Left cardiac atrium (tissue), 4 donors: ENCODE measurements at regions not wholly inside any gene's neighbourhood (a gene's known extent, or its start where the extent isn't known, plus 50 kb on each side); places are given as distances from the start of the nearest gene placed in this dataset.

ENCODE experiments used
- ATAC-seq, 2 donors: fragments of 200-7000 bp; cut with Tn5 transposase; one replicate each; pipeline ENCODE4 v1.9.1; 2020; ENCODE audit warnings: mild to moderate bottlenecking in 2 of 2, moderate library complexity in 2 of 2
- DNase-seq: peaks from one replicate; pipeline ENCODE4 v3.0.0-alpha.2; 2020
- intact Hi-C, 2 donors: fragments of 100-400 bp; cut with DNase I; formaldehyde crosslinking; loops; one replicate each; pipeline versions ENCODE4 v1.14.1 to v1.15.1; 2022 to 2023
- donor health status: DM: no; HTN: yes; CAD: no.
- donor health status: DM: no; HTN: yes; CAD: no; lungs with severe emphysema.
- donor health status: DM: yes; HTN: yes; CAD: no.
- donor health status: Dilated cardiomyopathy.

DNA sequence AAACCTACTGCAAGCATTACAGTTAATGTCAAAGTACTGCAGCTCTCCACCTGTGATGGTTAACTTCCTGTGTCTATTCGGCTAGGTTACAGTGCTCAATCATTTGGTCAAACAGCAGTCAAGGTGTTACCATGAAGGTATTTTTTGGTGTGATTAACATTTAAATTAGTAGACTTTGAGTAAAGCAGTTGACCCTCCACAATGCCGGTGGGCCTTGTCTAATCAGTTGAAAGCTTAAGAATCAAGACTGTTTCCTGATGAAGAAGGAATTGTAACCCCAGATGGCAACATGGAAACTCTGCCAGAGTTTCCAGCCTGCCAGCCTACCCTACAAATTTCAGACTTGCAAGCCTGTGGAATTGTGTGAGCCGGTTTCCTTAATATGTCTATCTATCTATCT lies 683.9 kb downstream of the BRD1 start:
- ATAC-seq (no peak), DNase-seq (no peak)
- intact Hi-C loops = loop anchor here in 1 of 2 donors (10.0 kb wide), 1 partner anchor 49 kb away; no protein-coding TSS in a partner anchor

DNA sequence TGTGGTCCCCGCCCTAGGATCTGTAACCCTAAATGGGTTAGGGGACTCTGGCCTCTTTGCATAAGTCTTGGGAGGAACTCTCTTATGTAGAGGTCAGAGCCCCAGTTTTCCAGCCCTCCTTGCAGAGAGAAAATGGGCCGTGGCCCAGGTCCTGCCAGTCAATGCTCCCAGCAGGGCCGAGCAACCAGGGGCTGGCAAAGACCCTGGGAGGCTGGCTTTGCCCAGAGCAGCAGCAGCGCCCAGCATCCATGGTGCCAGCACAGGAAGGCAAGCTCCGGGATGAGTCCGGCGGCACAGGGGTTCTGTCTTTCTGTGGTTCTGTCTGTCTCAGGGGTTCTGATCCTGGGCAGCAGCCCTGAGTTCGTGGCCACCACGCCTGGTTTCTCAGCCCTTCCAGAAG lies 684.8 kb downstream of the BRD1 start:
- intact Hi-C loops = loop anchor here in 1 of 2 donors (10.0 kb wide), 1 partner anchor 48 kb away; no protein-coding TSS in a partner anchor
- DNase-seq (no peak), ATAC-seq (no peak)

GRCh38 chr22:49142296-49142695 lies 685.4 kb downstream of the BRD1 start:
- ATAC-seq = no peak
- no peak for DNase-seq
- intact Hi-C loops = loop anchor here in 1 of 2 donors (10.0 kb wide), 1 partner anchor 47 kb away; no protein-coding TSS in a partner anchor

GRCh38 chr22:49141761-49142160 lies 685.9 kb downstream of the BRD1 start:
- ATAC-seq = no peak
- no peak for DNase-seq
- intact Hi-C loops = loop anchor here in 1 of 2 donors (10.0 kb wide), 1 partner anchor 47 kb away; no protein-coding TSS in a partner anchor

- intact Hi-C loops = loop anchor here in 1 of 2 donors (10.0 kb wide), 1 partner anchor 46 kb away; no protein-coding TSS in a partner anchor
- ATAC-seq = no peak
Observed at GRCh38 chr22:49140911-49141665, 686.6 kb downstream of the BRD1 start.

GRCh38 chr22:49139492-49140151 lies 688.1 kb downstream of the BRD1 start:
- ATAC-seq (no peak), DNase-seq (no peak)
- intact Hi-C loops = loop anchor here in 1 of 2 donors (10.0 kb wide), 1 partner anchor 45 kb away; no protein-coding TSS in a partner anchor

More at GRCh38 chr22:49140911-49141665, 686.6 kb downstream of the BRD1 start:
- DNase-seq = no peak

GRCh38 chr22:49138250-49138790 lies 689.4 kb downstream of the BRD1 start:
- no peak for DNase-seq
- intact Hi-C loops = no loop called here
- no peak for ATAC-seq

- intact Hi-C loops = no loop called here
- no peak for DNase-seq
- ATAC-seq = no peak
Observed at GRCh38 chr22:49137206-49137840, 690.4 kb downstream of the BRD1 start.

DNA sequence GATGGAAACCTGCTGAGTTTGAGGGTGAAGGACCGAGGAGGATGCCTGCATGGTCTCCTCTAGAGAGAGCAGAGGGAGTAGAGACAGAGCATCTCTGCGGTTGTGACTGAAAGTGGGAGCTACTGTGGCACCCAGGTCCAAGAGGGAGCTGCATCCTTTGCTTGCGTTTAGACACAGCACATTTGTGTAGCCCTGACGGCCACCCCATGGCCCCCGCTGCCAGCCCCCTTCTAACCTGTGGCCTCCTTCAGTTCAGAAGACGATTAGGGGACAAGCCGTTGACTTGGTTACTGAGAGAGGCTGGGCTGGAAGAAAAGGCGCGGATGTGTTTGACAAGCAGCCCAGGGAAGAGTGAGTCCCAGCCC lies 690.9 kb downstream of the BRD1 start:
- intact Hi-C loops = no loop called here
- no peak for ATAC-seq
- no peak for DNase-seq

- DNase-seq = no peak
- ATAC-seq = no peak
- intact Hi-C loops = no loop called here
Observed at GRCh38 chr22:49136041-49136815, 691.4 kb downstream of the BRD1 start.

DNA sequence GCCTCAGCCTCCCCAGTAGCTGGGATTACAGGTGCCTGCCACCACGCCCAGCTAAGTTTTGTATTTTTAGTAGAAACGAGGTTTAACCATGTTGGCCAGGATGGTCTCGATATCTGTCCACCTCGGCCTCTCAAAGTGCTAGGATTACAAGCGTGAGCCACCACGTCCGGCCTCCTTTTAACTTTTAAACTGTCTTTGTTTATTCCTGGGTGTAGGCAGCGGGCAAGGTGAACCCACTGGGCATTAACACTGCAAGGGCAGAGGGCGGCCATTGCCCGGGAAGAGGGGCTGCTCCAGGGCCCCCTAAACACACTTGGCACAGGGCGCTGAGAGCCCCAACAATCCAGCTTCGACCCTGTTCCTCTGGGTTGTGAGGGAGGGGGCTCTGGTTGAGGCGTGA lies 693.6 kb downstream of the BRD1 start:
- intact Hi-C loops = no loop called here
- ATAC-seq (no peak), DNase-seq (no peak)

DNA sequence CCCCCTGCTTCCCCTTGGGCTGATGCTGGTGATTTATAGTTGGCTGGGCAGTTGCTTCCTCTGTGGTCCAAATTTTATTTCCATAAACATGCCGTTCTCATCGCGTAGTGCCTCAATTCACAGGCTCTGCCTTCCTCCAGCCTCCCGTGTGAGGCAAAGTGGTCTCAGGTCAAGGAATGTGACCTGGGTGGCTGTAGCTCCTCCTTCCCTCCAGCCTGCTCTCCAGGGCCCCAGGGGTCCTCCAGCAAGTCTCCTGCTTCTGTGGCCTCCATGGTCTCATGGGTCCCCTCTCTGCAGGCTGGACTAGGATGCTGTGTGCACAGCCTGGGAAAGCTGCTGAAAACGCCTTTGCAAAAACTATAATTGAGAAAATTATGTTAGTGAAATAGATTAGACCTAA lies 694.1 kb downstream of the BRD1 start:
- intact Hi-C loops = no loop called here
- no peak for ATAC-seq
- DNase-seq = no peak

DNA sequence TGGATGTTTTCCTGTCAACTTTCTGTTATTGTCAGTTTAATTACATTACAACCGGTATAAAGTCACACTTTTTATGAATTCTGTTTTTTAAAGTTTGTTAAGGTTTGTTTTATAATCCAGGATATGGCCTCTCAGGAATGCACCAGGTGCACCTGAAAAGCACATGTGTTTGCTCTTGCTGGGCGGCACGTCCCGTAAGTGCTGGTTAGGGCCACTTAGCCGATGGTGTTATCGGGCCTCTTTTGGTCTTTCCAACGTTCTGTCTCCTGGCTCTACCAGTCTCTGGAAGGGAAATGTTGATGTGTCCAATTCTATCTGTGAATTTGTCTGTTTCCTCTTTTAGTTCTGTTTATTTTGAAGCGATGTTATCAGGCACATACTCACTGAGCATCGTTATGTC lies 695.7 kb downstream of the BRD1 start:
- intact Hi-C loops = no loop called here
- ATAC-seq = no peak

GRCh38 chr22:49129736-49130135 lies 697.9 kb downstream of the BRD1 start:
- intact Hi-C loops = no loop called here
- no peak for ATAC-seq

More for the DNA sequence above, 695.7 kb downstream of the BRD1 start:
- DNase-seq = no peak

DNA sequence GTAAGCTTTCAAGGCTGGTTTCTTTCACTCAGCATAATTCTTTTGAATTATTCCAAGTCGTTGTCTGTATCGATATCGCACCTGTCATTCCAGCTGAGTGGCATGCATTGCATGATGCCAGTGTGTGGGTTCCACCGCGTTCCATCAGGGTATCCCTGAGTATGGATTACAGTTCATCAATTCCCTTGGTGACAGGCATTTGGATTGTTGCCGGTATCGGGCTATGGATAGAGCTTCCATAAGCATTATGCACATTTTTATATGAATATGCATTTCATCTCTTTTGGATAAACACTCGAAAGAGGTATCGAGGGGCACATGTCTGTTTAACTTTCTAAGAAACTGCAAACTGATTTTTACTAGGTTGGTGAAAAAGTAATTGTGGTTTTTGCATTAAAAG lies 698.8 kb downstream of the BRD1 start:
- intact Hi-C loops = no loop called here
- DNase-seq (no peak), ATAC-seq (no peak)

More at GRCh38 chr22:49129736-49130135, 697.9 kb downstream of the BRD1 start:
- no peak for DNase-seq

DNA sequence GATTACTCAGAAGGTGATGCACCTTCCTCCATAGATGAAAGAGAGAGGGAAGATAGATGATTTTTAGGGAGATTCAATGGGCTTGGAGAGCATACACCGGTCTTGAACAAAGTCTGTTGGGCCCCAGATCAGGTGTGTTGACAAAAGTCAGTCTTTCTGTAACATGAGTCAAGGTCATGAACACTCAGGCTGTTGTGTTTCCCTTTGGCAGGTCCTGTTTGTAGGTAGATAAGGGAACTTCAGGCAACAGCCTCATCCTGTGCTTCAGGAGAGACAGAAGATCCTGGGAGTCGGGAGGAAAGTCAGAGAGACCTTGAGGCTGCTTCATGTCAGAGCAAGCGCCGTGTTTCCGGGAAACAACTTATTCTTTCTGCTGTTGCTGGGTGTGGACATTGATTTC lies 703.1 kb downstream of the BRD1 start:
- ATAC-seq (no peak), DNase-seq (no peak)
- intact Hi-C loops = no loop called here

DNA sequence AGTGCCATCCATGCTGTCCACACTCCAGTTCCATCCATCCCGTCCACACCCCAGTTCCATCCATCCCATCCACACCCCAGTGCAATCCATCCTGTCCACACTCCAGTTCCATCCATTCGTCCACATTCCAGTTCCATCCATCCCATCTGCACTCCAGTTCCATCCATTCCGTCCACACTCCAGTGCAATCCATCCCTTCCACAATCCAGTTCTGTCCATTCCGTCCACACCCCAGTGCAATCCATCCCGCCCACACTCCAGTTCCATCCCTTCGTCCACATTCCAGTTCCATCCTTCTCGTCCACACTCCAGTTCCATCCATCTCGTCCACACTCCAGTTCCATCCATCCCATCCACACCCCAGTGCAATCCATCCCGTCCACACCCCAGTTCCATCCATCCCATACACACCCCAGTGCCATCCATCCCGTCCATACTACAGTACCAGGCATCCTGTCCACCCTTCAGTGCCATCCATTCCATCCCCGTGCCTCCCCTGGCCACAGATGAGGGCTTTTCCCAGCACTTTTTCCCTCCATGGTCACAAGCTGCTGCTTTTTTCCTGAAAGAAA lies 704.0 kb downstream of the BRD1 start:
- intact Hi-C loops = no loop called here

GRCh38 chr22:49119551-49119952 lies 708.1 kb downstream of the BRD1 start:
- DNase-seq (peak; percentile 79), ATAC-seq (peak; percentile 71 to 92)
- intact Hi-C loops = no loop called here

More for the DNA sequence above, 704.0 kb downstream of the BRD1 start:
- DNase-seq (no peak), ATAC-seq (no peak)

GRCh38 chr22:49118065-49118464 lies 709.6 kb downstream of the BRD1 start:
- ATAC-seq (no peak), DNase-seq (no peak)
- intact Hi-C loops = no loop called here
